Omental fat pad (tissue), 3 donors: ENCODE measurements at regions not wholly inside any gene's neighbourhood (a gene's known extent, or its start where the extent isn't known, plus 50 kb on each side); places are given as distances from the start of the nearest gene placed in this dataset.
A peak's percentile ranks its signal among the peaks of the same experiment; 100 is the strongest.
"Not testable (repeated sequence)": the region's sequence is repeated elsewhere in the genome, so short reads cannot be mapped to it uniquely, and the experiment has no call there.

Source experiments
- ATAC-seq: fragments of 150-250 bp; one replicate; pipeline ENCODE4 v1.9.1; 2016; ENCODE audit warnings: mild to moderate bottlenecking, moderate library complexity; ENCODE audit not compliant: low FRiP score
- DNase-seq: peaks from one replicate; pipeline ENCODE4 v3.0.0-alpha.2; 2019; ENCODE audit warnings: low spot score
- CTCF ChIP-seq, 3 donors: fragments of 450-650 bp; IDR thresholded peaks; one replicate each; pipeline ENCODE4 v1.5.1; 2016 to 2017; ENCODE audit warnings: antibody characterized with exemption in 3 of 3, mild to moderate bottlenecking in 3 of 3, moderate library complexity in 2 of 3

GRCh38 chr7:106369816-106370215, 85.0 kb upstream of the NAMPT start:
- DNase-seq = no peak

GRCh38 chr7:106369352-106369751, 84.6 kb upstream of the NAMPT start:
- no peak for TF ChIP-seq CTCF (IDR thresholded peaks at IDR 0.05)
- no peak for DNase-seq
- ATAC-seq = peak; percentile 37

More at GRCh38 chr7:106369816-106370215, 85.0 kb upstream of the NAMPT start:
- TF ChIP-seq CTCF (IDR thresholded peaks at IDR 0.05) = no peak
- no peak for ATAC-seq

GRCh38 chr7:106367664-106368063, 82.9 kb upstream of the NAMPT start:
- no peak for TF ChIP-seq CTCF (IDR thresholded peaks at IDR 0.05)
- ATAC-seq (no peak), DNase-seq (no peak)

GRCh38 chr7:106367018-106367420, 82.2 kb upstream of the NAMPT start:
- ATAC-seq (no peak), DNase-seq (no peak)
- no peak for TF ChIP-seq CTCF (IDR thresholded peaks at IDR 0.05)

GRCh38 chr7:106365252-106366005, 80.6 kb upstream of the NAMPT start:
- DNase-seq = no peak
- peak; percentile 45 for ATAC-seq
- TF ChIP-seq CTCF (IDR thresholded peaks at IDR 0.05) = no peak

- ATAC-seq, DNase-seq: not testable (repeated sequence)
These were observed 77.7 kb upstream of the NAMPT start for GRCh38 chr7:106362507-106362906.

GRCh38 chr7:106358103-106358663, 73.4 kb upstream of the NAMPT start:
- TF ChIP-seq CTCF (IDR thresholded peaks at IDR 0.05) = no peak
- DNase-seq (no peak), ATAC-seq (peak; percentile 89)
